HCT116 (cell line): ENCODE measurements at regions not wholly inside any gene's neighbourhood (a gene's known extent, or its start where the extent isn't known, plus 50 kb on each side); places are given as distances from the start of the nearest gene placed in this dataset.

ENCODE experiments used
- ATAC-seq: fragments of 200-7000 bp; cut with Tn5 transposase; 2 replicates; pipeline ENCODE4 v1.9.1; 2020; ENCODE audit warnings: mild to moderate bottlenecking, moderate library complexity
- BruUV-seq: library from RNA; stranded (reverse); fragments of 400-500 nt; replicated peaks from 2 replicates; lab custom pipeline; 2021; lab: Mats Ljungman, UMichigan
- CTCF ChIA-PET: fragments of 300-600 bp; sonication (Branson Sonifier 250); formaldehyde crosslinking; loops from one replicate; lab custom pipeline; 2021; ENCODE audit warnings: antibody characterized with exemption; lab: Charles Lee
- POLR2A ChIA-PET: fragments of 300-600, 350-600 bp; sonication (Branson Sonifier 250); formaldehyde crosslinking; loops from one replicate; lab custom pipeline; 2021; ENCODE audit warnings: antibody characterized with exemption; lab: Charles Lee
- RAD21 ChIA-PET, 2 experiments: fragments of 300-600 bp; sonication (Branson Sonifier 250); formaldehyde crosslinking; loops; one replicate each; lab custom pipeline; 2023; ENCODE audit warnings: low total read pairs in 2 of 2; ENCODE audit not compliant: uncharacterized antibody in 2 of 2, unreplicated experiment in 2 of 2, low non-redundant PET in 1 of 2; lab: Charles Lee
- DNase-seq: peaks from one replicate; pipeline ENCODE4 v3.0.0-alpha.2; 2010; ENCODE audit warnings: low read depth, low spot score
- H2AFZ ChIP-seq: fragments of 200-600 bp; shearing (Covaris generic), sonication (generic); 2 replicates; pipeline ENCODE4 v1.6.1; 2017; ENCODE audit warnings: low read depth, mixed run types, mixed read lengths, antibody characterized with exemption, low read length; ENCODE audit not compliant: poor library complexity, severe bottlenecking
- H3K27ac ChIP-seq: 2 replicates; pipeline ENCODE4 v1.5.1; 2012; ENCODE audit warnings: low read depth, low read length
- H3K27me3 ChIP-seq: fragments of 200-600 bp; sonication (generic); 2 replicates; pipeline ENCODE4 v1.6.1; 2016; ENCODE audit warnings: mixed run types, low read length, mixed read lengths; ENCODE audit not compliant: insufficient read depth
- H3K36me3 ChIP-seq, 2 experiments: fragments of 200-500 bp in 1 of 2; fragments of 200-600 bp in 1 of 2; sonication (Bioruptor generic) in 1 of 2; sonication (generic) in 1 of 2; 2 replicates each; pipeline versions ENCODE4 v1.5.1 to v1.6.1; 2014 to 2016; ENCODE audit warnings: low read length in 2 of 2, inconsistent platforms in 1 of 2, mixed read lengths in 1 of 2, mixed run types in 1 of 2; ENCODE audit not compliant: insufficient read depth in 2 of 2, control insufficient read depth in 1 of 2
- H3K4me1 ChIP-seq, 2 experiments: fragments of 200-600 bp in 1 of 2; sonication (generic) in 1 of 2; 2 replicates each; pipeline versions ENCODE4 v1.5.1 to v1.6.1; 2012 to 2017; ENCODE audit warnings: low read length in 2 of 2, inconsistent platforms in 1 of 2, mild to moderate bottlenecking in 1 of 2, mixed read lengths in 1 of 2, mixed run types in 1 of 2, moderate library complexity in 1 of 2; ENCODE audit not compliant: insufficient read depth in 2 of 2, control insufficient read depth in 1 of 2
- H3K4me2 ChIP-seq: fragments of 200-600 bp; sonication (generic); 2 replicates; pipeline ENCODE4 v1.6.1; 2017; ENCODE audit warnings: mixed run types, low read length, mixed read lengths
- H3K4me3 ChIP-seq, 2 experiments: fragments of 200-600 bp in 1 of 2; sonication (generic) in 1 of 2; replicated peaks in 1 of 2; 2 replicates each; pipeline ENCODE4 v1.5.1; 2011 to 2016; ENCODE audit warnings: low read length in 2 of 2, control low read depth in 1 of 2, low read depth in 1 of 2, mild to moderate bottlenecking in 1 of 2, mixed read lengths in 1 of 2, mixed run types in 1 of 2
- H3K79me2 ChIP-seq: fragments of 200-600 bp; sonication (generic); 2 replicates; pipeline ENCODE4 v1.6.1; 2017; ENCODE audit warnings: mild to moderate bottlenecking, mixed run types, low read length, moderate library complexity, mixed read lengths; ENCODE audit not compliant: insufficient read depth
- H3K9ac ChIP-seq: fragments of 200-600 bp; sonication (generic); 2 replicates; pipeline ENCODE4 v1.6.1; 2016; ENCODE audit warnings: low read length, mixed read lengths
- H3K9me2 ChIP-seq: fragments of 200-600 bp; sonication (generic), shearing (Covaris generic); 2 replicates; pipeline ENCODE4 v1.6.1; 2017; ENCODE audit warnings: mixed run types, mild to moderate bottlenecking, moderate library complexity; ENCODE audit not compliant: insufficient read depth
- H3K9me3 ChIP-seq, 2 experiments: fragments of 200-500 bp in 1 of 2; fragments of 200-600 bp in 1 of 2; sonication (Bioruptor generic) in 1 of 2; sonication (generic) in 1 of 2; 2 replicates each; pipeline ENCODE4 v1.6.1; 2014 to 2017; ENCODE audit warnings: low read length in 2 of 2, mixed read lengths in 2 of 2, inconsistent platforms in 1 of 2, low read depth in 1 of 2, mild to moderate bottlenecking in 1 of 2, mixed run types in 1 of 2, moderate library complexity in 1 of 2; ENCODE audit not compliant: control insufficient read depth in 1 of 2, insufficient read depth in 1 of 2
- H4K20me1 ChIP-seq: fragments of 200-600 bp; sonication (generic), shearing (Covaris generic); 2 replicates; pipeline ENCODE4 v1.6.1; 2017; ENCODE audit warnings: mixed run types, mild to moderate bottlenecking, moderate library complexity; ENCODE audit not compliant: insufficient read depth
- ATF3 ChIP-seq: IDR thresholded peaks from 2 replicates; pipeline ENCODE4 v1.6.1; 2012
- CBX3 ChIP-seq: IDR thresholded peaks from 2 replicates; pipeline ENCODE4 v1.6.1; 2012; ENCODE audit warnings: low read depth
- EGR1 ChIP-seq: IDR thresholded peaks from 2 replicates; pipeline ENCODE4 v1.6.1; 2012; ENCODE audit warnings: low read depth
- EZH2 ChIP-seq: fragments of 200-600 bp; sonication (generic); IDR thresholded peaks from 2 replicates; pipeline ENCODE4 v1.6.1; 2017; ENCODE audit warnings: antibody characterized with exemption, mixed run types
- POLR2A ChIP-seq: IDR thresholded peaks from 2 replicates; pipeline ENCODE4 v1.7.0; 2011; ENCODE audit warnings: borderline replicate concordance; ENCODE audit not compliant: insufficient read depth, insufficient read length; ENCODE audit errors: extremely low read depth
- POLR2AphosphoS5 ChIP-seq: IDR thresholded peaks from 2 replicates; pipeline ENCODE4 v1.6.1; 2011; ENCODE audit warnings: mild to moderate bottlenecking, low read depth, low read length, moderate library complexity
- SP1 ChIP-seq: IDR thresholded peaks from 2 replicates; pipeline ENCODE4 v1.6.1; 2012; ENCODE audit warnings: low read depth
- SRF ChIP-seq: IDR thresholded peaks from 2 replicates; pipeline ENCODE4 v1.6.1; 2012; ENCODE audit warnings: low read depth
- YY1 ChIP-seq: IDR thresholded peaks from 2 replicates; pipeline ENCODE4 v1.6.1; 2011; ENCODE audit warnings: low read length, low read depth, moderate library complexity, mild to moderate bottlenecking; ENCODE audit not compliant: insufficient replicate concordance; ENCODE audit errors: extremely low read depth
- ZNF274 ChIP-seq: fragments of 200-500 bp; sonication (Bioruptor generic); IDR thresholded peaks from 2 replicates; pipeline ENCODE4 v1.6.1; 2014; ENCODE audit warnings: mild to moderate bottlenecking, low read depth, low read length, inconsistent platforms
- intact Hi-C: fragments of 100-400 bp; cut with micrococcal nuclease; formaldehyde crosslinking; loops from 2 replicates; pipeline ENCODE4 v1.10.0; 2022

DNA sequence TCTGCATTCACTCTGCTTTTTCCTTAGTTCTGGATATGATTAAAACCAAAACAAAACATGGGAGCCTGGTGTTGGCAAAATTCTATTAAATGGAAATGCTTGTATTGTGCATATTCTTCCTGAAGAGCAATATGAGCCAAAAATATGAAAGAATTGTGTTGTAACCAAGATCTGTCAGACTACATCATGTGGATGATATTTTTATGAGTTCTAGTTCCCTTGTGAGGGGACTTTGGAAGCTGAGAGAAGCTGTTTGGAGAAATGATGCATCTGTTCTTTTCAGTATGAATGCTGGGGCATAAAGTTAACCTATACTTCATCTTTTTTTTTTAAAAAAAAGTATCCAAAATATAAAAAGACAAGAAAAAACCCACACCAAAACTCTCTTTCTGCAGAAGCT, 782.7 kb downstream of the ANKRD7 start (continued):
- TF ChIP-seq ZNF274: no peak
- TF ChIP-seq POLR2A: no peak
- no peak for TF ChIP-seq CBX3

- no peaks in the 10 kb centered on the region for H3K79me2 ChIP-seq
- H4K20me1 ChIP-seq: no peaks in the 10 kb centered on the region
- TF ChIP-seq SP1 (no peak), EZH2 (no peak)
- no peak overlapping the region for H3K4me3 ChIP-seq
- no peaks in the 10 kb centered on the region for H3K4me1 ChIP-seq
- ATAC-seq: no peak
- POLR2A ChIA-PET: no interaction called here
- CTCF ChIA-PET: no interaction called here
- H3K27ac ChIP-seq: no peak overlapping the region
- no peak for DNase-seq
- BruUV-seq: no TSS peak
- H3K36me3 ChIP-seq: no peaks in the 10 kb centered on the region
- no peak overlapping the region for H2AFZ ChIP-seq
- RAD21 ChIA-PET: no interaction called here
- no peak overlapping the region for H3K4me2 ChIP-seq
- no peak overlapping the region for H3K9ac ChIP-seq
- intact Hi-C loops: no loop called here
- H3K9me2 ChIP-seq: no peaks in the 10 kb centered on the region
- no peaks in the 10 kb centered on the region for H3K27me3 ChIP-seq
- no peaks in the 10 kb centered on the region for H3K9me3 ChIP-seq
Measured at GRCh38 chr7:119010635-119011034, 786.1 kb downstream of the ANKRD7 start.

DNA sequence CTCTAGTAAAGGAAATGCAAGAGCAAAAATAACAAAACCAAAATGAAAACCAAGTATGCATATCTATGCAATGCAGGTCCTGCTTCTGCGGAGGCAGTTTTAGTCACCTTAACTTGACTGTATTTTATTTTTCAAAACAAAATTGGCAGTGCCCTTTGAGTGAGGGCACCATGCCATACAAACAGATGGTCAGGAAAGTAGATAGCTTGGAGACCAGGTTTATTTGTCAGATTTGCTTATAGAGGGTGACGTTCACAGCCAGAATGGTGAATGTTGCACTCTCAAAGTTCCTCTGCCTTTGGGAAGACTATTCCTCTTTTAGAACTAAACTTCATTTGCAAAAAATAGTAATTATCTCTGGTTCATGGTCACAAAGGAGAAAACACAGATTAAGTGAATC, 801.9 kb downstream of the ANKRD7 start:
- RAD21 ChIA-PET: no interaction called here
- no peak for ATAC-seq

More for the DNA sequence above, 801.9 kb downstream of the ANKRD7 start:
- TF ChIP-seq CBX3 (no peak), ATF3 (no peak), SRF (no peak), YY1 (no peak), POLR2AphosphoS5 (no peak), ZNF274 (no peak), EGR1 (no peak)
- H3K4me2 ChIP-seq: no peak overlapping the region
- H3K9me2 ChIP-seq: no peaks in the 10 kb centered on the region
- H3K27me3 ChIP-seq: no peaks in the 10 kb centered on the region
- no peak for DNase-seq
- H2AFZ ChIP-seq: no peak overlapping the region
- no peaks in the 10 kb centered on the region for H3K36me3 ChIP-seq
- H4K20me1 ChIP-seq: no peaks in the 10 kb centered on the region
- H3K79me2 ChIP-seq: no peaks in the 10 kb centered on the region
- H3K9ac ChIP-seq: no peak overlapping the region
- POLR2A ChIA-PET: no interaction called here
- CTCF ChIA-PET: no interaction called here
- no TSS peak for BruUV-seq
- no peaks in the 10 kb centered on the region for H3K9me3 ChIP-seq
- H3K4me3 ChIP-seq: no peak overlapping the region
- no peak overlapping the region for H3K27ac ChIP-seq
- H3K4me1 ChIP-seq: no peaks in the 10 kb centered on the region
- intact Hi-C loops: no loop called here
